Fibroblast of skin of abdomen (primary cell): ENCODE measurements at regions not wholly inside any gene's neighbourhood (a gene's known extent, or its start where the extent isn't known, plus 50 kb on each side); places are given as distances from the start of the nearest gene placed in this dataset.
A peak's percentile ranks its signal among the peaks of the same experiment; 100 is the strongest.
"Not testable (repeated sequence)": the region's sequence is repeated elsewhere in the genome, so short reads cannot be mapped to it uniquely, and the experiment has no call there.

Experiments
- DNase-seq: peaks from one replicate; pipeline ENCODE4 v3.0.0-alpha.2; 2013

- no peak for DNase-seq
Observed at GRCh38 chr3:102036472-102036871, 187.2 kb downstream of the NFKBIZ start.

GRCh38 chr3:102037209-102037608 lies 187.9 kb downstream of the NFKBIZ start:
- DNase-seq, result peak; percentile 65

DNA sequence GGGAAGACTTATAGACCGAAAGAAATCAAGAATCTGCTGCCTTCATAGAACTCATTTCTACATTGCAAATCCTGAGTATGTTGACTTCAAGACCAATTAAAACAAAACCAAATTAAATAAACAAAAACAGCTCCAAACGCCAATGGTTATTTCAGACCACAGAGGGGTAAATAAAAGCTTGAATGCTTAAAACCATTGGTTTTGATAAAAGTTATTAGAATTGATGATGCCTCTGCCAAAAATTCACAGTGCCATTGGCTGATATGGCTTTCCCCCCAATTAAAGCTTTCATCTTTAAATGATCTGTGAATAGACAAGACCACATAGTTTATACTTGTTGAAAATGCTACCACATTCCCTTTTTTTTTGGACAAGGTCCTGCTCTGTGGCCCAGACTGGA lies 188.5 kb downstream of the NFKBIZ start:
- no peak for DNase-seq

- DNase-seq, result no peak
Observed at GRCh38 chr3:102038477-102039142, 189.3 kb downstream of the NFKBIZ start.

DNA sequence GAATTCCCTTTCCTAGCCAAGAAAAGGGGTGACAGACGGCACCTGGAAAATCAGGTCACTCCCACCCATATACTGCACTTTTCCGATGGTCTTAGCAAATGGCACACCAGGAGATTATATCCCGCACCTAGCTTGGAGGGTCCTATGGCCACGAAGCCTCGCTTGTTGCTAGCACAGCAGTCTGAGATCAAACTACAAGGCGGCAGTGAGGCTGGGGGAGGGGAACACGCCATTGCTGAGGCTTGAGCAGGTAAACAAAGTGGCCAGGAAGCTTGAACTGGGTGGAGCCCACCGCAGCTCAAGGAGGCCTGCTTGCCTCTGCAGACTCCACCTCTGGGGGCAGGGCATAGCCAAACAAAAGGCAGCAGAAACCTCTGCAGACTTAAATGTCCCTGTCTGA lies 190.8 kb downstream of the NFKBIZ start:
- not testable (repeated sequence) for DNase-seq

GRCh38 chr3:102053375-102053989 lies 204.2 kb downstream of the NFKBIZ start:
- peak; percentile 68 for DNase-seq

DNA sequence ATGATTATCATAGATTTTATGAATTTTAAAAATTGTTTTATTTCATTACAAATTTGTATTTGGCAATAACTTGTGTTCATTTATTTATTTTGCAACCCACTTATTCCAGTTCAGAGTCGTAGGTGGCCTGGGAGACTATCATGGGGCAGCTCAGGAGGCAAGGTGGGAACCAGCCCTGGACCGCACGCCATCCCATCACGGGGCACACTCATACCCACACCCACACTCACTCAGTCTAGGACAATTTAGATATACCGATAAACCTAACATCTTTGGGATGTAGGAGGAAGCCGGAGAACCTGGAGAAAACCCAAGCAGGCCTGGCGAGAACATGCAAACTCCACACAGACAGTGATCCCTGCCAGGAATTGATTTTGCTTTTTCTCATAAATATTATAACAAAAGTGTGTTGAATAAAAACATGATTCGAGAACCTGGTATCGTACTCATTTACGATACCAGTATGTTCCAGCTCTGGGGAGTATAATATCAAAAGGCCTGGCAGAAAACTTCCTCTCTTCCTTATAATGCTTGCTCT lies 205.3 kb downstream of the NFKBIZ start:
- DNase-seq, result no peak

DNA sequence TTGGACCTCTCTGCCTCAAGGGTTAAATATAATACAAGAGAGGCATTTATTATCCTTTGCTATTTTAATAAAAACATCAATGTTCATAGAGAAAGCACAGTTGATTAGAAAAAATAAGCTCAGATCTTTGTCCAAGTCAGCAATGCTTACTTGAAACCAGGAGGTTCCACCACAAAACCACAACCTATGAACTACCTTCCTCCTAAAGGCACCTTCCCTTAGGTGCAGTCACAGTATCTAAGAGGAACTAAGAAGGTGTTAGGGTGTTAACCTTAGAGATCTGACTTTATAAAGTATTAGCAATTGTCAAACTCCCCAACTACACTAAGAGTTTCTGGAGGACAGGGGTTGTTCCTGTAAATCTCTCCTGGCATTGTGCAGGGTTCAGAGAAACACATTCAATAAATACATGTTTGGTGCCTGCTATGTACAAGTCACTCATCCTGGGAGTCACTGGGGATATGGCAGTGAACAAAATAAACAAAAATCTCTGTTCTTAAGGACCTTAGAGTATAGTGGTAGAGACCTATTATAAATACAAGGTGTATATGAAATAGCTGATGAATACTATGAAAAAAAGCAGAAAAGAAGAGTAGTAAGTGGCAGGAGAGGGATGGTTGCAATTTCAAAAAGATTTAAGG lies 208.6 kb downstream of the NFKBIZ start:
- DNase-seq, result no peak

DNA sequence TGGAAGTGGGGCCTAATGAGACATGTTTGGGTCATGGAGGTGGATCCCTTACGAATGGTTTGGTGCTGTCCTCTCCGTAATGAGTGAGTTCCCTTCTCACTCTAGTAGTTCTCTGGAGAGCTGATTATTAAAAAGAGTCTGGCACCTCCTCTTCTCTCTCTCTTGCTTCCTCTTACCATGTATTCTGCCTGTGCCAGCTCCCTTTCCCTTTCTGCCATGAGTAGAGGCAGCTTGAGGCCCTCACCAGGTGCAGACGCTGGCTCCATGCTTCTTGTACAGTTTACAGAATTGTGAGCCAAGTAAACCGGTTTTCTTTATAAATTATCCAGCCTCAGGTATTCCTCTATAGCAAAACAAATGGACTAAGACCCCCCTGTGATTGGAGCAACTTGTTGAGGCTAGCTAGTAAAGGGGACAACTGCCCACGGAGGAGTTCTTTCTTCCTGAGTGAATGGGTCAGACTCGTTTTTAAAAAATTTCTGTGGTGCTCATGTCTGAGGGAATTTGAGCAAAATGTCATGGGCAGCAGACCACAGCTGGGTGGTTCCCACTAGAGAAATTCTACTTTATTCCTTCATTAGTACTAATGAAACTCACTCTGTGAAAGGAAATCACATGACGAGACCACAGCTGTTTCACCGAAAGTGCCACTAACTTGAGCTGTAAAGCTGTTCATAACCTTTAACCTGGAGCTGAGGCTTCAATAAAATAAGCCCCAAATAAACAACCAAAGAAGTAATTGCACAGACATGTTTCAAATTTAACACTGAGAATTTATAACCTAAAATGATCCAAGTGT lies 210.0 kb downstream of the NFKBIZ start:
- DNase-seq, result no peak

GRCh38 chr3:102060814-102061213 lies 211.5 kb downstream of the NFKBIZ start:
- DNase-seq, result no peak

DNA sequence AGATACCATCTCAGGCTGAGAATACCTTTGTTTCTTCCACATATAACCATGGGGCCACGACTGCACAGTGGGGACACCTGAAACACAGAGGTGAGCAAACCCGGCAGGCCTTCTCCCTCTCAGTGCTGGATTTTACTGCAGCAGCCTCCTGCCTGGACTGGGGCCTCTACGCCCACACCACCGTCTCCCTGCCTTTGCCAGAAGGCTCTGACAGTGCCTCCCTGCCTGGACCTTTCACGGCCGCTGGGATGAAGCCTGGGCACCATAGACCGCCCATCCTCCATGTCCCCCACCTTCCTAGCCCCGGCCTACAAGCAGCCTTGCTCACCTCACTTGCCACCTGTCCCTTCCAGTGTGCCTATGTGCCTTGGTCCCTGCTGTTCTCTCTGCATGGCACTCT lies 214.3 kb downstream of the NFKBIZ start:
- DNase-seq, result no peak

DNA sequence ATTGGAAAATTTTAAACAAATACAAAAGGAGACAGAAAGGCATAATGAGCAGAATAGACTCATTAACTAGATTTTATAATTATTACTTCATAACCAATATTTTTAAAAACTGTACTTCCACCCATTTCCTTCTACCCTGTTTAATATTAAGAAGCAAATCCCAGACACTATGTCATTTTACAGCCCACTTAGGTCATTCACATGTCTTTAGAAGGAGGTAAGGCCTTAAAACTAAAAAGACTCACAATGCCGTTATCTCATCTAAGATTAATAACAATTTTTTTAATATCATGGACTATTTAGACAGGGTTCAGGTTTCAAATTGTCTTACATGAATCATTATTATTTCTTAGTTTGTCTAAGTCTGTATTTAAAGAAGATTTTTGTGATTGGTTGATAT lies 217.2 kb downstream of the NFKBIZ start:
- DNase-seq, result no peak

DNA sequence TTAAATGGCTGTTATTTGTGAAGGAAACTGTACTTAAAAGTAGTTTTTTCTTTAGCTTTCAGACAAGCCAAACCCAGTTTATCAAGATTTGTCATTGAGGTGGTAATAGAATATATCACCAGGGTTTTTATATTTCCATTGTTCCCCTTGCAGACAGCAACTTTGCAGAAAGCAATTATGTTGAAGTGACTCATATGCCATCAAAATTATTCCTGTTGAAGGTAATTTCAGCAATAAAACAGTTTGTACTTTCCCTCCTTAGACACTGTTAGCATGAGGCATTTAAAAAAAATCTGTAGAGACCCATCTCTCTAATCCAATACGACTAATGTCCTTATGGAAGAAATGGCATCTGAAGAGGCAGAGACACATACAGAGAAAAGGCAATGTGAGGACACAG lies 219.0 kb downstream of the NFKBIZ start:
- DNase-seq, result no peak

GRCh38 chr3:102068736-102069135 lies 219.4 kb downstream of the NFKBIZ start:
- DNase-seq, result no peak

DNA sequence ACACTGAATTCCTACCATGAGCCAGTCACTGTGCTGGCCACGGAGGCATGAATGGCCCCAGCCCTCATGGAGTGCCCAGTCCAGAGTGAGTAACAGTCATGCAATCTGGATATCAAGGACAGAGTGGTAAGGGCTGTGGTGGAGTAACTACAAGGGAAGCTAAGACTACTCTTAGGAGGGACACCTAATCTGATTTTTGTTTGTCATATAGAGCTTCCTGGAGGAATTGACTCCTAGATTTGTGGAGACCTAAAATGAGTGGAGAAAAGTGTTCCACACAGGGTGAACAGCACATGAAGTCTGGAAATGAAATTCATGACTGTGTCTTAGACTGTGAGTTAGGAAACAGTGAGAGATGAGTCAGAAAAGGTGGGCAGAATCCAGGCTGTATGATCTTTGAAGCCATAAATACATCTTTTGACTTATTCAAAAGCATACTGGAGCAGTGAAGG lies 219.9 kb downstream of the NFKBIZ start:
- DNase-seq, result peak; percentile 84

GRCh38 chr3:102074946-102075345 lies 225.6 kb downstream of the NFKBIZ start:
- DNase-seq, result peak; percentile 24

DNA sequence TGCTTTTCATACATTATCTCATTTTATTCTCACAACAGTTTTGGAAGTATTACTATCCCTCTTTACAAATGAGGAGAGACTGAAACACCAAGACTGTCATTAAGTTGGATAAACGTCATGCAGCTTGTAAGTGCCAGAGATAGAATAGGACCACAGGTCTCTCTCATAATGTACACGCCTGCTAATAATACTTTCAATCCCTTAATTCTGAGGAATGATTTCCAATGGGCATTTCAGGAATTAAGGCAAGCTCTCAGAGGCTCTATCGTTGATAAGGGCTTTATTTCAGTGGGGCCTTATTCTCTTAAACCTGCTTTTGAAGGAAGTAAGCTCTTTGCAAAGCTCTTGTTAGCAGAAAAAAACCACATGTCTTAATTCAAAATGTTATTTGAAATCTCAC lies 229.1 kb downstream of the NFKBIZ start:
- DNase-seq, result no peak

DNA sequence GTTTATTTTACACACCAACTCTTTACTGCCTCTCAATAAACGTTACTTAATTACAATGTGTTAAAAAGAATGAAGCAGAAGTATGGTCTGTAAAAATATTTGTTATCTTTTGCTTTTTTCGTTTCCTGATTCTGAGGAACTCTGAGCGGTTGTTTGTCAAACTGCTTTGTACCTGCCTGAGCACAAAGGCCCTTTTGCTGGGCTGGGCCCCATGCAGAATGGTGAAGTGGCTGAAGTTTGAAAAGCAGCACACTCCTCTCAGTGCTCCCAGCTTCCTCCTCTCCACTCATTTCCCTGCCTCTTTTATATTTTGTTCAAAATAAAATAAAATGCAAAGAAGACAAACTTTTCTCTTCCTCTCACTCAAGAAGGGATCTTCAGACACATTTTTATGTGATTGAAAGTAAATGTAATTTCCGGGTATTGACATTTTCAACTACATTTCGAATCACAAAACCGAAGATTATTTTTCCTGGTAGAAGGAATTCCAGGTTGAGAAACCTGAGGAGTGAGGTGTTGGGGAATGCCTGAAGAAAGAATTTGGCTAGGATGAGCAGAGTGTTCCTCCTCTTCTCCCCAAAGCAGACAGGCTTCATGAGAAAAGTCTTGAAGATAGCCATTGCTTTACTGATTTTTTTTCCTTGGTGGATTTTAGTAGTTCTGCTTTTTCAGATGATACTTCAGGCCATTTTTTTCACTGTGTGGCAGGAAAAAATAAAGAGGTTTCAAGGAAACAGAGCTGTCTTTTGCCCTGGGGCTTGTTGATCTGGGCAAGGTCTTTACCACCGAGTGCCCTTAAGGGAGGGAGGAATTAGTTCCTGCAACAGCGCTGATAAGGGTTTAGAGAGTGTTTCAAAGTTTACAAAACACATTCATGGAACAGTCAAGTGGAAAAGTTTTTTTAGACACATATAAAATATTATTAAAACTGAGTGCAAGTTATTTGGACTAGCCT lies 229.8 kb downstream of the NFKBIZ start:
- DNase-seq, result no peak

DNA sequence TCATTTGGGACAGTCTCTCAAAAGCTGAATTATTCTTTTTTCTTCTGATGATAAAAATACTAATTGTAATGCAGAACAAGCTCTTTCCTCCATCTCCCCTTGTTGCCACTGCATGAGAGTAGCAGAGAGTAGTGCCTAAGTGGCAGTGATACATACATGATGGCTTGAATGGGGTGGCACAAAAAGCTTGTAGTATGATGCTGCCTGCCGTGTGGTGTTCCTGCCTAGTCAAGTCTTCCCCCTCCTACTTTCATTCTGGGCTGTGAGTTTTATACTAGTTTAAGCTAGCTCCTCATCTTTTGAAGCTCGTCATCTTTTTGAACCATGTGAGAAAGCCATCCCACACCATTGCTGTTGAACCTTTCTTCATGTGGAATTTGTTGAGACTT lies 230.5 kb downstream of the NFKBIZ start:
- no peak for DNase-seq

GRCh38 chr3:102081572-102082289 lies 232.4 kb downstream of the NFKBIZ start:
- DNase-seq, result no peak

DNA sequence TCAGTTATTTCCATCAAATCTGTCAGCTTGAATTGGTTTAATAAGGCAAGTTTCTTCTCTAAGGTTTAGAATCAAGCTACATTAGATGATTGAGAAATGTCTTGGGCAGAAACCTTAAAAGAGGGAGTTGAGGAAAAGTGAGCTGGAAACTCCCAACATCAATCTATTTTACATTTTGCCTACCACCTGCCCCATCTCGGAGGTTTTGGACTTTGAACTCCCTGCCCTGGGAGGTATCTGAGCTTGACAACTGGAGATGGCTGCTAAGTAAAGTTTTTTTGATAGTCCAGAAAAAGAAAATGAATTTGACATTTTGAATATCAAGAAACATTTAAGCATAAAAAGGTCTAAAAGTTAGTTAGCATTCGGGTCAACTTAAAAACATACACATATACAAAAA lies 234.2 kb downstream of the NFKBIZ start:
- no peak for DNase-seq
